Astrocyte of the cerebellum (primary cell): ENCODE measurements at regions not wholly inside any gene's neighbourhood (a gene's known extent, or its start where the extent isn't known, plus 50 kb on each side); places are given as distances from the start of the nearest gene placed in this dataset.
"Not testable (repeated sequence)": the region's sequence is repeated elsewhere in the genome, so short reads cannot be mapped to it uniquely, and the experiment has no call there.

Experiments
- DNase-seq: peaks from one replicate; pipeline ENCODE4 v3.0.0-alpha.2; 2011; ENCODE audit warnings: low read depth
- H3K4me3 ChIP-seq: 2 replicates; pipeline ENCODE4 v1.5.1; 2011; ENCODE audit warnings: mild to moderate bottlenecking, low read depth, low read length, moderate library complexity
- CTCF ChIP-seq: IDR thresholded peaks from 2 replicates; pipeline ENCODE4 v1.5.1; 2012; ENCODE audit warnings: low read length, low read depth, moderate library complexity, mild to moderate bottlenecking; ENCODE audit errors: missing control alignments
- in situ Hi-C: cut with HindIII; loops from 2 replicates; pipeline ENCODE4 v1.10.0; 2017; ENCODE audit warnings: low sequenced_read_pairs

GRCh38 chr11:92083123-92083522 is 141.5 kb upstream of the FAT3 start:
- DNase-seq = no peak
- no peak overlapping the region for H3K4me3 ChIP-seq
- in situ Hi-C loops = no loop called here
- TF ChIP-seq CTCF = no peak

GRCh38 chr11:92082652-92083051 is 142.0 kb upstream of the FAT3 start:
- in situ Hi-C loops = no loop called here
- no peak for DNase-seq
- no peak for TF ChIP-seq CTCF
- H3K4me3 ChIP-seq = no peak overlapping the region

GRCh38 chr11:92074498-92074897 is 150.1 kb upstream of the FAT3 start:
- H3K4me3 ChIP-seq, DNase-seq, in situ Hi-C loops: not testable (repeated sequence)

- DNase-seq = no peak
- no peak overlapping the region for H3K4me3 ChIP-seq
- TF ChIP-seq CTCF = no peak
- in situ Hi-C loops = no loop called here
Observed at GRCh38 chr11:92071660-92072059, 153.0 kb upstream of the FAT3 start.

- no peak for DNase-seq
- no peak overlapping the region for H3K4me3 ChIP-seq
- peak; percentile 22 for TF ChIP-seq CTCF
- in situ Hi-C loops = no loop called here
Observed at GRCh38 chr11:92070026-92070889, 154.4 kb upstream of the FAT3 start.

- no peak overlapping the region for H3K4me3 ChIP-seq
- TF ChIP-seq CTCF = no peak
- DNase-seq = no peak
- in situ Hi-C loops = no loop called here
Observed at GRCh38 chr11:92067016-92067415, 157.6 kb upstream of the FAT3 start.

- in situ Hi-C loops = no loop called here
- H3K4me3 ChIP-seq = no peak overlapping the region
- no peak for TF ChIP-seq CTCF
- no peak for DNase-seq
Observed at GRCh38 chr11:92061456-92062062, 163.1 kb upstream of the FAT3 start.
